ENCODE measurements at regions not wholly inside any gene's neighbourhood (a gene's known extent, or its start where the extent isn't known, plus 50 kb on each side); places are given as distances from the start of the nearest gene placed in this dataset.

GRCh38 chr19:31961667-31962066 lies 383.7 kb upstream of the ZNF507 start:
- TF ChIP-seq, protein P1, sequence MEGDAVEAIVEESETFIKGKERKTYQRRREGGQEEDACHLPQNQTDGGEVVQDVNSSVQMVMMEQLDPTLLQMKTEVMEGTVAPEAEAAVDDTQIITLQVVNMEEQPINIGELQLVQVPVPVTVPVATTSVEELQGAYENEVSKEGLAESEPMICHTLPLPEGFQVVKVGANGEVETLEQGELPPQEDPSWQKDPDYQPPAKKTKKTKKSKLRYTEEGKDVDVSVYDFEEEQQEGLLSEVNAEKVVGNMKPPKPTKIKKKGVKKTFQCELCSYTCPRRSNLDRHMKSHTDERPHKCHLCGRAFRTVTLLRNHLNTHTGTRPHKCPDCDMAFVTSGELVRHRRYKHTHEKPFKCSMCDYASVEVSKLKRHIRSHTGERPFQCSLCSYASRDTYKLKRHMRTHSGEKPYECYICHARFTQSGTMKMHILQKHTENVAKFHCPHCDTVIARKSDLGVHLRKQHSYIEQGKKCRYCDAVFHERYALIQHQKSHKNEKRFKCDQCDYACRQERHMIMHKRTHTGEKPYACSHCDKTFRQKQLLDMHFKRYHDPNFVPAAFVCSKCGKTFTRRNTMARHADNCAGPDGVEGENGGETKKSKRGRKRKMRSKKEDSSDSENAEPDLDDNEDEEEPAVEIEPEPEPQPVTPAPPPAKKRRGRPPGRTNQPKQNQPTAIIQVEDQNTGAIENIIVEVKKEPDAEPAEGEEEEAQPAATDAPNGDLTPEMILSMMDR (IDR thresholded peaks at IDR 0.05) = no peak
- no peak for TF ChIP-seq POLR2A (IDR thresholded peaks at IDR 0.05)
